ENCODE measurements at regions not wholly inside any gene's neighbourhood (a gene's known extent, or its start where the extent isn't known, plus 50 kb on each side); places are given as distances from the start of the nearest gene placed in this dataset.

DNA sequence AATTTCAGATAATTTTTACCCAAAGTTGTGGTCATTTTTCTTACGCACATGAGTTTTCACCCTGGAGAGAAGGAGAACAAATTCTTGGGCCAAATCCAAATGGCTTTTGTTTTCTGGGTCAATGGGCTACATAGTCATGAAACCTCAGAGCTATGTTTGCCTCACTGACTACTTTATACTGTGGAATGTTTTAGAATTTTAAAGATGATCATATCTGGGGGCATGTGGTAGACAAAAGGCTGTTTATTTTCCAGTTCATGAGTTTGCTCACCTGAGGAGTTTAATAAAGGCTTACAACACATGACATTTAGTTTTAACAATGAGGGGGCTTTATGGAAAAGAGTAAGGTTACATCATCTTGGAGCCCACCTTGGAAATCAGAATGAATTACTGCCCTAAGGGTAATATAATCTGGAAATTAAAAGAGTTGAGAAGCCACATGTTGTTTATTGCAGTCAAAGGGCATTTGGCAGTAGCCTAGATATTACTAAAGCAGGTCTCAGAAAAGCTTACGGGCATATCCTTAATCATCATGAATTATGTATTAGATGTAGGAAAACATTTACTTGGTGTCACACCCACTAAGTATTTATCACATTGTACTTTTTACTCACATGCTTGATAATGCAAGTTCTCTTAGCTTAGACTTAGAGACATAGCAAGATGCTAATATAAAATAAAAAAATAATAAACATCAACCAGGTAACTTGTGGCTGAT lies 466.1 kb downstream of the EDEM1 start:
- intact Hi-C loops (cut with micrococcal nuclease): no loop called here
- H2AFZ ChIP-seq (ENCODE audit: low read depth, low read length): no peak overlapping the region
- H3K4me1 ChIP-seq (ENCODE audit: control insufficient read depth, extremely low read depth, insufficient read depth, low read length): no peaks in the 10 kb centered on the region
- H3K9me1 ChIP-seq (replicated peaks; ENCODE audit: control insufficient read depth, extremely low read depth, insufficient read depth, low read length): no peaks in the 10 kb centered on the region
- TF ChIP-seq EZH2 (IDR thresholded peaks at IDR 0.05; ENCODE audit: borderline replicate concordance, low read depth, low read length, severe bottlenecking) (no peak), POLR2A (IDR thresholded peaks at IDR 0.05; ENCODE audit: low read depth, low read length) (no peak), FOS (IDR thresholded peaks at IDR 0.05; ENCODE audit: borderline replicate concordance, insufficient read depth, low read length) (no peak), POLR2AphosphoS5 (IDR thresholded peaks at IDR 0.05; ENCODE audit: insufficient read depth, low read depth, low read length) (no peak), JUN (IDR thresholded peaks at IDR 0.05; ENCODE audit: borderline replicate concordance, insufficient read depth, insufficient read length, low read depth) (no peak), MYC (IDR thresholded peaks at IDR 0.05; ENCODE audit: low read depth, low read length) (no peak), CTCF (IDR thresholded peaks at IDR 0.05; ENCODE audit: extremely low read depth in 1 of 2, insufficient read depth in 1 of 2, low read depth in 1 of 2, low read length in 2 of 2) (no peak), GATA2 (IDR thresholded peaks at IDR 0.05; ENCODE audit: insufficient read depth, insufficient read length, low read depth, low read length) (no peak)
- TF ChIP-seq, protein P1, sequence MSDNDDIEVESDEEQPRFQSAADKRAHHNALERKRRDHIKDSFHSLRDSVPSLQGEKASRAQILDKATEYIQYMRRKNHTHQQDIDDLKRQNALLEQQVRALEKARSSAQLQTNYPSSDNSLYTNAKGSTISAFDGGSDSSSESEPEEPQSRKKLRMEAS (IDR thresholded peaks at IDR 0.05; ENCODE audit: insufficient read depth, insufficient read length): no peak
- H4K20me1 ChIP-seq (replicated peaks; ENCODE audit: control insufficient read depth, extremely low read depth, insufficient read depth, low read length): no peaks in the 10 kb centered on the region
- FAIRE-seq (no peak), DNase-seq (ENCODE audit: low read depth, low spot score) (no peak)
- peaks cover 7% of the 10 kb centered on the region for H3K9me3 ChIP-seq (replicated peaks; ENCODE audit: control insufficient read depth, insufficient read depth, low read length)
- no peak overlapping the region for H3K9ac ChIP-seq (replicated peaks; ENCODE audit: extremely low read depth, insufficient read depth, low read length)
- dilution Hi-C loops (cut with MboI; ENCODE audit: extremely low pct_ligation_motif_present, low sequenced_read_pairs): no loop called here
- H3K36me3 ChIP-seq (ENCODE audit: control insufficient read depth in 2 of 2, extremely low read depth in 1 of 2, insufficient read depth in 2 of 2, low read length in 2 of 2): no peaks in the 10 kb centered on the region
- H3K27me3 ChIP-seq (ENCODE audit: control insufficient read depth in 2 of 2, insufficient read depth in 2 of 2, low read length in 2 of 2): no peaks in the 10 kb centered on the region
- POLR2A ChIA-PET: no interaction called here
- no TSS peak for BruUV-seq (replicated peaks)
- H3K27ac ChIP-seq (ENCODE audit: insufficient read depth, low read depth, low read length): no peak overlapping the region
- CTCF ChIA-PET: no interaction called here
- no peaks in the 10 kb centered on the region for H3K79me2 ChIP-seq (ENCODE audit: control insufficient read depth, insufficient read depth, low read length)
- no peak overlapping the region for H3K4me2 ChIP-seq (ENCODE audit: insufficient read depth, low read length)
- H3K4me3 ChIP-seq (replicated peaks in 1 of 3; ENCODE audit: insufficient read depth in 1 of 3, low read depth in 1 of 3, low read length in 3 of 3): no peak overlapping the region

Measured in endothelial cell of umbilical vein (primary cell).